MM.1S (cell line): ENCODE measurements at regions not wholly inside any gene's neighbourhood (a gene's known extent, or its start where the extent isn't known, plus 50 kb on each side); places are given as distances from the start of the nearest gene placed in this dataset.
"Not testable (repeated sequence)": the region's sequence is repeated elsewhere in the genome, so short reads cannot be mapped to it uniquely, and the experiment has no call there.

Experiments
- DNase-seq: peaks from one replicate; pipeline ENCODE4 v3.0.0-alpha.2; 2015
- H2AFZ ChIP-seq: fragments of 300-600 bp; sonication (generic); 2 replicates; pipeline ENCODE4 v1.6.0; 2016; ENCODE audit warnings: antibody characterized with exemption, low read length
- H3F3A ChIP-seq: fragments of 300-600 bp; sonication (generic); 2 replicates; pipeline ENCODE4 v1.6.1; 2016; ENCODE audit warnings: mild to moderate bottlenecking, antibody characterized with exemption, low read length, moderate library complexity, mixed read lengths; ENCODE audit not compliant: insufficient read depth
- H3K27ac ChIP-seq: fragments of 300-600 bp; sonication (generic); 2 replicates; pipeline ENCODE4 v1.5.1; 2016; ENCODE audit warnings: mild to moderate bottlenecking, low read length
- H3K27me3 ChIP-seq: fragments of 300-600 bp; sonication (generic); replicated peaks from 2 replicates; pipeline ENCODE4 v1.6.0; 2016; ENCODE audit warnings: low read length; ENCODE audit not compliant: insufficient read depth
- H3K36me3 ChIP-seq: fragments of 300-600 bp; sonication (generic); replicated peaks from 2 replicates; pipeline ENCODE4 v1.6.1; 2016; ENCODE audit warnings: mild to moderate bottlenecking, low read length, mixed read lengths; ENCODE audit not compliant: insufficient read depth
- H3K4me1 ChIP-seq: fragments of 300-600 bp; sonication (generic); 2 replicates; pipeline ENCODE4 v1.6.1; 2016; ENCODE audit warnings: low read length, mixed read lengths
- H3K4me2 ChIP-seq: fragments of 300-600 bp; sonication (generic); 2 replicates; pipeline ENCODE4 v1.6.0; 2016; ENCODE audit warnings: low read depth, low read length
- H3K4me3 ChIP-seq: fragments of 300-600 bp; sonication (generic); 2 replicates; pipeline ENCODE4 v1.5.1; 2016; ENCODE audit warnings: low read length, mixed read lengths
- H3K79me2 ChIP-seq: fragments of 300-600 bp; sonication (generic); 2 replicates; pipeline ENCODE4 v1.6.1; 2016; ENCODE audit warnings: mixed run types, low read length, mixed read lengths
- H3K9ac ChIP-seq: fragments of 300-600 bp; sonication (generic); 2 replicates; pipeline ENCODE4 v1.6.1; 2016; ENCODE audit warnings: low read length, mixed read lengths
- H3K9me2 ChIP-seq: fragments of 300-600 bp; sonication (generic); replicated peaks from 2 replicates; pipeline ENCODE4 v1.6.1; 2016; ENCODE audit warnings: mild to moderate bottlenecking, low read length, mixed read lengths; ENCODE audit not compliant: insufficient read depth
- H3K9me3 ChIP-seq: fragments of 300-600 bp; sonication (generic); replicated peaks from 2 replicates; pipeline ENCODE4 v1.6.1; 2016; ENCODE audit warnings: mild to moderate bottlenecking, low read length, mixed read lengths; ENCODE audit not compliant: insufficient read depth
- H4K20me1 ChIP-seq: fragments of 300-600 bp; sonication (generic); 2 replicates; pipeline ENCODE4 v1.6.1; 2016; ENCODE audit warnings: mild to moderate bottlenecking, low read length, moderate library complexity, mixed read lengths; ENCODE audit not compliant: insufficient read depth
- EZH2 ChIP-seq: fragments of 300-600 bp; sonication (generic); optimal IDR thresholded peaks from 2 replicates; pipeline ENCODE3; 2017; ENCODE audit warnings: low read depth, mild to moderate bottlenecking, antibody characterized with exemption, low read length, mixed read lengths
- EZH2phosphoT487 ChIP-seq: fragments of 300-600 bp; sonication (generic); IDR thresholded peaks from 2 replicates; pipeline ENCODE4 v1.6.1; 2018; ENCODE audit warnings: antibody characterized with exemption, low read length
- TF ChIP-seq, protein P1 (sequence below): fragments of 300-600 bp; sonication (generic); IDR thresholded peaks from 2 replicates; pipeline ENCODE4 v1.5.1; 2016; ENCODE audit warnings: antibody characterized with exemption, low read length, mixed read lengths

DNA sequence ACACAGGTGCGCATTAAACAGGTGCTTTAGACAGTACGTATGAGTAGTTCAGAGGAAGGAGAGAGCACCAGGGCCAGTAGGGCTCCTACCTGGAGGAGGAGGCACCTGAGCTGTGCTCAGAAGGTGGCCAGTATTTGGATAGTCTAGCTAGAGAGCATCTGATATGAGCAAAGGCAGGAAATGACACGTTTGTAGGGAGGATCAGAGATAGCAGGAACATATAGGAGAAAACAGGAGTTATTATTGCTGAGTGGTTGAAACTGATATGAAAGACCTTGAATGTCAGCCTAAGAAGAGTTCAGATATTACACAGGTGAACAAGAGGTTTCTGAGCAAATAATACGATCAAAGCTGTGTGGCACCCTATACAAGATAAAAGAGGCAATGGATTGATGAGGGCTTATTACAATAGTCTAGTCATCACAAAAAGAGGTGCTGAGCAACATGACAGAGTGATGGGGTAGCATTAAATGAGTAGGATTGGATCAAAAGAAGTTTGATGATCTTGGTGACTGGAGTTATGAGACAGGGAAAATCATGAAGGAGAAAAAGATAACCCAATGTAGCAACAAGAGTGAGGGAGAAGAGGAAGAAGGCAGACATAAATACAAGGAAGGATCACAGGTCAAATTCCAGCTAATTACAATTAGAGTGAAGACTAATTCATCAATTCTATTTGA, 69.8 kb upstream of the HIVEP1 start:
- no peak overlapping the region for H3K27ac ChIP-seq
- no peak overlapping the region for H2AFZ ChIP-seq
- no peaks in the 10 kb centered on the region for H3K36me3 ChIP-seq
- H3K9ac ChIP-seq = no peak overlapping the region
- no peak overlapping the region for H3K4me3 ChIP-seq
- TF ChIP-seq EZH2phosphoT487 = no peak
- no peak for TF ChIP-seq EZH2
- TF ChIP-seq, protein P1, sequence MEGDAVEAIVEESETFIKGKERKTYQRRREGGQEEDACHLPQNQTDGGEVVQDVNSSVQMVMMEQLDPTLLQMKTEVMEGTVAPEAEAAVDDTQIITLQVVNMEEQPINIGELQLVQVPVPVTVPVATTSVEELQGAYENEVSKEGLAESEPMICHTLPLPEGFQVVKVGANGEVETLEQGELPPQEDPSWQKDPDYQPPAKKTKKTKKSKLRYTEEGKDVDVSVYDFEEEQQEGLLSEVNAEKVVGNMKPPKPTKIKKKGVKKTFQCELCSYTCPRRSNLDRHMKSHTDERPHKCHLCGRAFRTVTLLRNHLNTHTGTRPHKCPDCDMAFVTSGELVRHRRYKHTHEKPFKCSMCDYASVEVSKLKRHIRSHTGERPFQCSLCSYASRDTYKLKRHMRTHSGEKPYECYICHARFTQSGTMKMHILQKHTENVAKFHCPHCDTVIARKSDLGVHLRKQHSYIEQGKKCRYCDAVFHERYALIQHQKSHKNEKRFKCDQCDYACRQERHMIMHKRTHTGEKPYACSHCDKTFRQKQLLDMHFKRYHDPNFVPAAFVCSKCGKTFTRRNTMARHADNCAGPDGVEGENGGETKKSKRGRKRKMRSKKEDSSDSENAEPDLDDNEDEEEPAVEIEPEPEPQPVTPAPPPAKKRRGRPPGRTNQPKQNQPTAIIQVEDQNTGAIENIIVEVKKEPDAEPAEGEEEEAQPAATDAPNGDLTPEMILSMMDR = no peak
- no peak overlapping the region for H3K4me2 ChIP-seq
- H3K27me3 ChIP-seq = no peaks in the 10 kb centered on the region
- no peaks in the 10 kb centered on the region for H3K4me1 ChIP-seq
- H3K79me2 ChIP-seq = no peaks in the 10 kb centered on the region
- no peaks in the 10 kb centered on the region for H3K9me3 ChIP-seq
- no peaks in the 10 kb centered on the region for H3K9me2 ChIP-seq
- DNase-seq = no peak
- H3F3A ChIP-seq = no peaks in the 10 kb centered on the region
- H4K20me1 ChIP-seq = no peaks in the 10 kb centered on the region

DNA sequence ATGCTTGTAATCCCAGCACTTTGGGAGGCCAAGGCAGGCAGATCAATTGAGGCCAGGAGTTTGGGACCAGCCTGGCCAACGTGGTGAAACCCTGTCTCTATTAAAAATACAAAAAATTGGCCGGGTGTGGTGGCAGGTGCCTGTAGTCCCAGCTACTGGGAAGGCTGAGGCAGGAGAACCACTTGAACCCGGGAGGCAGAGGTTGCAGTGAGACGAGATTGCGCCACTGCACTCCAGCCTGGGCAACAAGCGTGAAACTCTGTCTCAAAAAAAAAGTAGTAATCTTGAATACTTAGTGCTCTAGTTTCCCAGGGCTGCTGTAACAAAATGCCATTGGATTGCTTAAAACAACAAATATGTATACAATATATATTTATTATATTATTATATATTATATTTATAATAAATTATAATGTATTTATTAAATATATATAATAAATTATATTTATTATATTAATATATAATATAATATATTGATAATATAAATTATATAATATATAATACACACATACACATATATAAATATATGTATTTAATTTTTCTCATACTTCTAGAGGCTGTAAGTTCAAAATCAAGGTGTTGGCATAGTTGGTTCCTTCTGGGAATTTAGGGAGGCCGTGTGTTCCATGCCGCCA, 71.5 kb upstream of the HIVEP1 start:
- not testable (repeated sequence) for DNase-seq, H3K27me3 ChIP-seq, H3K9ac ChIP-seq, H3K4me3 ChIP-seq, H3K4me2 ChIP-seq, H3F3A ChIP-seq, H3K4me1 ChIP-seq, H3K9me3 ChIP-seq, H3K36me3 ChIP-seq, H4K20me1 ChIP-seq, H3K27ac ChIP-seq, H2AFZ ChIP-seq, H3K9me2 ChIP-seq, H3K79me2 ChIP-seq

DNA sequence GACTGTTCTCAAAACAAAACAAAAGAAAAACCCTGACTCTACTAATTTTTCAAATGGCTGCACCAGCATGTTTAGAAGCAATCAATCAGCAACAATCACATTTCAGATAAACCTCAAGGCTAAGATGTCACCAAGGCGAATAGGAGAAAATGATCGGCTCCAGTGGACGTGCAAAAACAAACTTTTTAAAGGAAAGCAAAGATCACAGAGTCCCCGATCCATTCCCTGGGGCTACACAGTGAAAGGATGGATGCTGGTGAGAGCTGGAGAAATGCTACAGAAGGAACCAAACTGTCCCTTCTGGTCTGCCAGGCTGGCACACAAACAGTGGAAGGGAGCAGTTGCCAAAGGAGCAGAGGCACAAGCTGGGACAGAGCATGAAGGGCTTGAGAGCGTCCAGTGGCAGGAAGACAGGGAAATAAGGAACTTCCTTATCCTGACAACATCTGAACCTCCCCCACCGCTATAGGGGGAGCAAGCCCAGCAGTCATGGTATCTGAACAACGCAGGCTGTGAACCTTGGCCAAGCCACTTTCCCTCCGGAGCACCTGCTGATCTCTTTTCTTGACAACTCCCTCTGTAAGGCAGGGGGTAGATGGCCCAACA, 73.7 kb upstream of the HIVEP1 start:
- H3K27me3 ChIP-seq = no peaks in the 10 kb centered on the region
- H3K4me2 ChIP-seq = no peak overlapping the region
- TF ChIP-seq, protein P1 = no peak
- TF ChIP-seq EZH2phosphoT487 (no peak), EZH2 (no peak)
- H3K9ac ChIP-seq = no peak overlapping the region
- no peak overlapping the region for H3K27ac ChIP-seq
- no peak for DNase-seq
- no peaks in the 10 kb centered on the region for H4K20me1 ChIP-seq
- no peaks in the 10 kb centered on the region for H3K79me2 ChIP-seq
- H2AFZ ChIP-seq = no peak overlapping the region
- no peaks in the 10 kb centered on the region for H3K9me2 ChIP-seq
- H3K4me1 ChIP-seq = no peaks in the 10 kb centered on the region
- no peaks in the 10 kb centered on the region for H3F3A ChIP-seq
- no peaks in the 10 kb centered on the region for H3K9me3 ChIP-seq
- H3K36me3 ChIP-seq = no peaks in the 10 kb centered on the region
- H3K4me3 ChIP-seq = no peak overlapping the region

DNA sequence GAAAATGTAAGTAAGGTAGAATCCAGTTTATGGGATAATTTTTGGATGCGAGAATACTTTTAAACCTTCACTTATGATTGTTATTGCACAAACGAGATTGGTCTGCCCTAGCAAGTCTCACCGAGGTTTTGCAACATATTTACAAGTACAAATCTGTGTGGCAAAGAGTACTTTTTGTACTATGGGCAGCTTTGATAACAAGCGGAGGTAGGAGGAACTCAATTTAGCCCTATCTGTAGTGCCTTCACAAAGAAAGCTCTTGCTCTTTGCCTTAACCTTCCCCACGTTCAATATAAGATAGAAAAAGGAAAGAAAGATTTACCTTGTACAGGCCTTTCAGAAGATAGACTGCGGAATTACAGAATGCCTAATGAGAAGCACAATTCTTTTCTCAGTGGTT, 77.5 kb upstream of the HIVEP1 start:
- TF ChIP-seq EZH2 (no peak), EZH2phosphoT487 (no peak)
- TF ChIP-seq, protein P1 = no peak
- Histone ChIP-seq H3K36me3 (no peaks in the 10 kb centered on the region), H4K20me1 (no peaks in the 10 kb centered on the region), H3K9me3 (no peaks in the 10 kb centered on the region), H3K9ac (no peak overlapping the region), H3K9me2 (no peaks in the 10 kb centered on the region), H3K4me3 (no peak overlapping the region), H3F3A (no peaks in the 10 kb centered on the region), H3K27ac (no peak overlapping the region), H3K4me2 (no peak overlapping the region), H3K79me2 (no peaks in the 10 kb centered on the region), H2AFZ (no peak overlapping the region), H3K4me1 (no peaks in the 10 kb centered on the region), H3K27me3 (no peaks in the 10 kb centered on the region)
- DNase-seq = no peak

DNA sequence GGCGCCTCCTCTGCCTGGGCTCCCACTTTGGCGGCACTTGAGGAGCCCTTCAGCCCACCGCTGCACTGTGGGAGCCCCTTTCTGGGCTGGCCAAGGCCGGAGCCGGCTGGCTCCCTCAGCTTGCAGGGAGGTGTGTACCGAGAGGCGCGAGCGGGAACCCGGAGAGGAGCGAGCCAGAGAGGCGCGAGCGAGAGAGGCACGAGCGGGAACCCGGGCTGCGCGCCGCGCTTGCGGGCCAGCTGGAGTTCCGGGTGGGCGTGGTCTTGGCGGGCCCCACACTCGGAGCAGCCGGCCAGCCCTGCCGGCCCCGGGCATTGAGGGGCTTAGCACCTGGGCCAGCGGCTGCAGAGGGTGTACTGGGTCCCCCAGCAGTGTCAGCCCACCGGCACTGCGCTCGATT, 79.2 kb upstream of the HIVEP1 start:
- H3K9ac ChIP-seq, H3K4me2 ChIP-seq, H2AFZ ChIP-seq, H3K27ac ChIP-seq, H3K9me3 ChIP-seq, H3K4me3 ChIP-seq, H3K4me1 ChIP-seq, H4K20me1 ChIP-seq, H3K9me2 ChIP-seq, H3F3A ChIP-seq, H3K79me2 ChIP-seq, DNase-seq, H3K27me3 ChIP-seq, H3K36me3 ChIP-seq: not testable (repeated sequence)
